ENCODE measurements at regions not wholly inside any gene's neighbourhood (a gene's known extent, or its start where the extent isn't known, plus 50 kb on each side); places are given as distances from the start of the nearest gene placed in this dataset.

DNA sequence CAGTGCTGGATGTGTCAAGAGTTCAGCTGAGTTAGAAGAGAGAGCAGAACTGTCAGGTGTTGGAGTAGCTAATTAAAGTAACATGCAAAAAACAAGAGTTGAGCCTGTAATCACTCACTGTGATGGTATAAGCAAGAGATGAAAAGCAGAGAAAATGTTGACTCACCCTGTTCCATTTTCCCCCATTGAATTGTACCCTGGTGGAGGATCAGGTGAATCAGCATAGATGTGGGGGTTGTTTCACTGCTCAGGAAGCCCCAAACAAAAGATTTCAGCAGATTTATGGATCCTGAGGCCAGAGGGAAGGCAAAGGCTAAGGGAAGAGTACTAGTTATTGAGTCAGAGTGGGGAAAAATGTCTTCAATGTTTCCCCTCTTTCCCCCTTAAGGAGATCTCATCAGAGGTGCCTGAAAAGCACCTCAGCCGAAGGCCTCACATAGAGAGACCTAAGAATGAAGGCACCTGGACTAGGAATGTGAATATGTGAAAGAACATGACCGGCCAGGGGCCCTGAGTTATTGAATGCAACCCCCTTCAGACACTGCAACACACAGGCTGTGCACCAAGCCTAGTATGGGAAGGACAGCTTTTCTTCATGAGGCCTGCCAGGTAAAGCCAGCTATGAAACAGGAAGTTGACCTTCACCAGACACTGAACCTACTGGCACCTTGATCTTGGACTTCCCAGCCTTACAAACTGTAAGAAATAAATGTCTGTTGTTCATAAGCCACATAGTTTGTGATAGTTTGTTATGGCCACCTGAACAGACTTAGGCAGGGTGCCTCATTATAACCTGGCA lies 90.1 kb downstream of the TMCO5A start:
- TF ChIP-seq CTCF (IDR thresholded peaks at IDR 0.05; ENCODE audit: low read depth, low read length): no peak
- no peak for TF ChIP-seq MAX (IDR thresholded peaks at IDR 0.05; ENCODE audit: low read depth, low read length)
- no peak for TF ChIP-seq POLR2A (IDR thresholded peaks at IDR 0.05; ENCODE audit: extremely low read depth, insufficient read length)
- TF ChIP-seq MYC (IDR thresholded peaks at IDR 0.05; ENCODE audit: low read depth, low read length): no peak

All from NB4 (cell line).